ENCODE measurements at regions not wholly inside any gene's neighbourhood (a gene's known extent, or its start where the extent isn't known, plus 50 kb on each side); places are given as distances from the start of the nearest gene placed in this dataset.

- H3K4me3 ChIP-seq: no peak overlapping the region
- DNase-seq (ENCODE audit: low read depth in 1 of 2, low spot score in 1 of 2): no peak
- H3K9me3 ChIP-seq (ENCODE audit: low read depth): no peaks in the 10 kb centered on the region
- H3K27ac ChIP-seq: no peak overlapping the region
- H3K27me3 ChIP-seq: no peaks in the 10 kb centered on the region
- TF ChIP-seq, protein P1, sequence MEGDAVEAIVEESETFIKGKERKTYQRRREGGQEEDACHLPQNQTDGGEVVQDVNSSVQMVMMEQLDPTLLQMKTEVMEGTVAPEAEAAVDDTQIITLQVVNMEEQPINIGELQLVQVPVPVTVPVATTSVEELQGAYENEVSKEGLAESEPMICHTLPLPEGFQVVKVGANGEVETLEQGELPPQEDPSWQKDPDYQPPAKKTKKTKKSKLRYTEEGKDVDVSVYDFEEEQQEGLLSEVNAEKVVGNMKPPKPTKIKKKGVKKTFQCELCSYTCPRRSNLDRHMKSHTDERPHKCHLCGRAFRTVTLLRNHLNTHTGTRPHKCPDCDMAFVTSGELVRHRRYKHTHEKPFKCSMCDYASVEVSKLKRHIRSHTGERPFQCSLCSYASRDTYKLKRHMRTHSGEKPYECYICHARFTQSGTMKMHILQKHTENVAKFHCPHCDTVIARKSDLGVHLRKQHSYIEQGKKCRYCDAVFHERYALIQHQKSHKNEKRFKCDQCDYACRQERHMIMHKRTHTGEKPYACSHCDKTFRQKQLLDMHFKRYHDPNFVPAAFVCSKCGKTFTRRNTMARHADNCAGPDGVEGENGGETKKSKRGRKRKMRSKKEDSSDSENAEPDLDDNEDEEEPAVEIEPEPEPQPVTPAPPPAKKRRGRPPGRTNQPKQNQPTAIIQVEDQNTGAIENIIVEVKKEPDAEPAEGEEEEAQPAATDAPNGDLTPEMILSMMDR (IDR thresholded peaks at IDR 0.05; ENCODE audit: low read depth, low read length): no peak
- no peaks in the 10 kb centered on the region for H3K4me1 ChIP-seq (ENCODE audit: low read depth)
- no peaks in the 10 kb centered on the region for H3K36me3 ChIP-seq
These were observed 736.6 kb upstream of the ZEB2 start for GRCh38 chr2:145256551-145256950.

DNA sequence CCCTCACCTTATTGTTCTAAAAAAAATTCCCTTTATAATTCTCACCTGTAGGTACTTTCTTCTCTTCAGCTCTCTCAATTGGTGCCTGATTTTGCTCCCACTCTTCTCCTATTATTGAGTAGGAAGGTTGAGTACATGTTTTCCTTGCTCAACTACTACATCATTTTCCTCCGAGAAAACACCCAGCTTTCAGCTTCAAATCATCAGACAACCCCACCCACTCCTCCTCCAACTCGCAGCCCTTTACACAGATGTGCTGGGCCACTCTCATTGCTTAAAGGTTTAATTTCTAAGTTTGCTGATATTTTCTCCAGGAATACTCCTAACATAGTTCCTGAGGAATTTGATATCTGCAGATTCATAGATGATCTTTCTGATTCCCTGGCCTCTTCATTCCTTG, 734.4 kb upstream of the ZEB2 start:
- Histone ChIP-seq H3K27ac (no peak overlapping the region), H3K9me3 (ENCODE audit: low read depth) (no peaks in the 10 kb centered on the region), H3K36me3 (no peaks in the 10 kb centered on the region), H3K4me1 (ENCODE audit: low read depth) (no peaks in the 10 kb centered on the region), H3K4me3 (no peak overlapping the region), H3K27me3 (no peaks in the 10 kb centered on the region)
- no peak for DNase-seq (ENCODE audit: low read depth in 1 of 2, low spot score in 1 of 2)
- TF ChIP-seq, protein P1 (IDR thresholded peaks at IDR 0.05; ENCODE audit: low read depth, low read length): no peak

- Histone ChIP-seq H3K27me3 (no peaks in the 10 kb centered on the region), H3K27ac (no peak overlapping the region), H3K4me1 (ENCODE audit: low read depth) (no peaks in the 10 kb centered on the region), H3K9me3 (ENCODE audit: low read depth) (no peaks in the 10 kb centered on the region), H3K4me3 (no peak overlapping the region), H3K36me3 (no peaks in the 10 kb centered on the region)
- no peak for DNase-seq (ENCODE audit: low read depth in 1 of 2, low spot score in 1 of 2)
- TF ChIP-seq, protein P1 (IDR thresholded peaks at IDR 0.05; ENCODE audit: low read depth, low read length): no peak
These were observed 733.6 kb upstream of the ZEB2 start for GRCh38 chr2:145253492-145253891.

DNA sequence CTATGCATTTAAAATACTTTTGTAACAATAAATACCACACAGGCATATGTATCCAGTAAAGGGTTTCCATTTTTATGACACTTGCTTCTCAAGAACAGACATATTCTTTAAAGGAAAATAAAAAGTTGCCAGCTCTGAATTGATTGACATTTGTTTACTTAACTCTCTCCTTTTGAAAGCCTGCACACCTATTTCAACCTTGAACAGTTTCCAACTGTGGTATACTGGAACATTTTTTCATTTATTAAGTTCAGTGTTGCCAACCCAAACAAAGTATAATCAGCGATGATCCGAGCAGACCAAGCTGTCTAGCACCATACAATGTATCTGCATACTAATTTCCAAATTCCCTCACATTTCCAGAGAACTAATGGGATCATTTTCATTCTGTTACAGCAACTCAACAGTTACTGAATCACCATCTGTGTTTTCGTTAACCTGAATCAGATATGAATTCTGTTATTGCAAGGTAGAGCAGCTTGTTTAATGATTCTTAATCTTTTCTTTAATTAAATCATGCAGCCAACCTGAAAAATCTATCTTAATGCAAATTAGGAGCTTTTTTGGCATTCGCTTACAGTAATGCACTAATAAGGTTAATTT, 725.5 kb upstream of the ZEB2 start:
- no peaks in the 10 kb centered on the region for H3K27me3 ChIP-seq
- H3K27ac ChIP-seq: no peak overlapping the region
- H3K4me1 ChIP-seq (ENCODE audit: low read depth): no peaks in the 10 kb centered on the region
- H3K9me3 ChIP-seq (ENCODE audit: low read depth): no peaks in the 10 kb centered on the region
- DNase-seq (ENCODE audit: low read depth in 1 of 2, low spot score in 1 of 2): no peak
- H3K36me3 ChIP-seq: no peaks in the 10 kb centered on the region
- TF ChIP-seq, protein P1 (IDR thresholded peaks at IDR 0.05; ENCODE audit: low read depth, low read length): no peak
- no peak overlapping the region for H3K4me3 ChIP-seq

DNA sequence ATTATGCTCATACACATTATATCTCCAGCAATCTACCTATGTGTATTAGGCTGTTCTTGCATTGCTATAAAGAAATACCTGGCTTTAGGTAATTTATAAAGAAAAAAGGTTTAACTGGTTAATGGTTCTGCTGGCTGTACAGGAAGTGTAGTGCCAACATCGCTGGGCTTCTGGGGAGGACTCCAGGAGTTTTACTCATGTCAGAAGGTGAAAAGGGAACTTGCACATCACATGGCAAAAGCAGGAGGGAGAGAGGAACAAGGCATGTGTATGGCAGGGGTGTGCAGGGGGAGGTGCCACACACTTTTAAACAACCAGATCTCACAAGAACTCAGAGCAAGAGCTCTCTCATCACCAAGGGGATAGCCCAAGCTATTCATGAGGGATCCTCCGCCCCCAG, 715.4 kb upstream of the ZEB2 start:
- no peaks in the 10 kb centered on the region for H3K36me3 ChIP-seq
- no peaks in the 10 kb centered on the region for H3K4me1 ChIP-seq (ENCODE audit: low read depth)
- no peak overlapping the region for H3K4me3 ChIP-seq
- TF ChIP-seq, protein P1 (IDR thresholded peaks at IDR 0.05; ENCODE audit: low read depth, low read length): no peak
- no peaks in the 10 kb centered on the region for H3K9me3 ChIP-seq (ENCODE audit: low read depth)
- H3K27ac ChIP-seq: no peak overlapping the region
- no peaks in the 10 kb centered on the region for H3K27me3 ChIP-seq
- DNase-seq (ENCODE audit: low read depth in 1 of 2, low spot score in 1 of 2): no peak

DNA sequence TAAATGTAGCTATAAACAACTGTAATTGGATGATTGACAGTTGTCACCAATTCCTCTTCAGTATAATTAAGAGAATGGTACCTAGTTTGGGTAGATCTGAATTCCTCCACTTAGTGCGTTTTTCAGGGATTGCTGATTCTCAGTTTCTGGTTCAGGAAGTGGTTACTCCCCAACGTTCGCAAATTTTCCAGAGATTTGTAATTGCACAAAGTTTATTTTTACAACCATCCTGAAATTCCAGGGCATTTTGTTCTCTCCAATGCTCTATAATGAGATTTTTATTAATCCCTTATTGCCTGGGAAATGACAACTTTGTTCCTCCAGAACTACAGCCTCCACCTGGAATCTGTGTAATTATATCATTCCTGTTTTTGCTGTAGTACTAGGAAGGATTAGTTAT, 710.6 kb upstream of the ZEB2 start:
- TF ChIP-seq, protein P1 (IDR thresholded peaks at IDR 0.05; ENCODE audit: low read depth, low read length): no peak
- Histone ChIP-seq H3K9me3 (ENCODE audit: low read depth) (no peaks in the 10 kb centered on the region), H3K4me3 (no peak overlapping the region), H3K4me1 (ENCODE audit: low read depth) (no peaks in the 10 kb centered on the region), H3K27me3 (no peaks in the 10 kb centered on the region), H3K27ac (no peak overlapping the region), H3K36me3 (no peaks in the 10 kb centered on the region)
- DNase-seq (ENCODE audit: low read depth in 1 of 2, low spot score in 1 of 2): no peak
